ENCODE measurements at regions not wholly inside any gene's neighbourhood (a gene's known extent, or its start where the extent isn't known, plus 50 kb on each side); places are given as distances from the start of the nearest gene placed in this dataset.
"Not testable (repeated sequence)": the region's sequence is repeated elsewhere in the genome, so short reads cannot be mapped to it uniquely, and the experiment has no call there.

- Mint-ChIP-seq H3K36me3 (peaks cover 0 to 4% (median 0%) of the 10 kb centered on the region in 3 donors), H3K27ac (peak overlapping the region in 1 of 10 donors; percentile 27)
Observed at GRCh38 chr1:172779491-172779890, 120.6 kb downstream of the FASLG start.

GRCh38 chr1:172781513-172782140 is 122.7 kb downstream of the FASLG start:
- Mint-ChIP-seq H3K36me3 (peaks cover 0 to 4% (median 0%) of the 10 kb centered on the region in 3 donors), H3K9me3 (peaks cover 0 to 11% (median 2%) of the 10 kb centered on the region in 9 donors), H3K27me3 (no peaks in the 10 kb centered on the region), H3K4me3 (no peak overlapping the region), H3K27ac (peak overlapping the region in 1 of 10 donors; percentile 14), H3K4me1 (peaks cover 0 to 30% (median 11%) of the 10 kb centered on the region in 4 donors)
- POLR2A ChIA-PET, result no interaction called here
- ATAC-seq, result no peak
- DNase-seq, result no peak

More at GRCh38 chr1:172779491-172779890, 120.6 kb downstream of the FASLG start:
- H3K4me3 Mint-ChIP-seq, result peak overlapping the region in 3 of 10 donors; percentile 28 to 49 (median 36)
- peaks cover 0 to 11% (median 2%) of the 10 kb centered on the region in 9 donors for H3K9me3 Mint-ChIP-seq
- POLR2A ChIA-PET, result no interaction called here
- peaks cover 0 to 30% (median 11%) of the 10 kb centered on the region in 4 donors for H3K4me1 Mint-ChIP-seq
- ATAC-seq, result no peak
- H3K27me3 Mint-ChIP-seq, result no peaks in the 10 kb centered on the region
- DNase-seq, result no peak

GRCh38 chr1:172789840-172790239 is 130.9 kb downstream of the FASLG start:
- Mint-ChIP-seq H3K4me3 (no peak overlapping the region), H3K36me3 (peaks cover 0 to 2% (median 0%) of the 10 kb centered on the region in 3 donors), H3K27ac (peak overlapping the region in 1 of 10 donors; percentile 18), H3K4me1 (peaks cover 0 to 2% (median 0%) of the 10 kb centered on the region in 4 donors), H3K9me3 (peaks cover 0 to 2% (median 0%) of the 10 kb centered on the region in 9 donors), H3K27me3 (no peaks in the 10 kb centered on the region)
- DNase-seq (no peak), ATAC-seq (no peak)
- POLR2A ChIA-PET, result no interaction called here

- Mint-ChIP-seq H3K27me3 (no peaks in the 10 kb centered on the region), H3K27ac (peak overlapping the region in 1 of 10 donors; percentile 8), H3K4me3 (no peak overlapping the region), H3K4me1 (peaks cover 0 to 2% (median 0%) of the 10 kb centered on the region in 4 donors), H3K36me3 (peaks cover 0 to 2% (median 0%) of the 10 kb centered on the region in 3 donors), H3K9me3 (peaks cover 0 to 2% (median 0%) of the 10 kb centered on the region in 9 donors)
- DNase-seq (no peak), ATAC-seq (no peak)
- POLR2A ChIA-PET, result no interaction called here
Observed at GRCh38 chr1:172790245-172790644, 131.3 kb downstream of the FASLG start.

GRCh38 chr1:172793823-172794222 is 134.9 kb downstream of the FASLG start:
- POLR2A ChIA-PET, result interaction anchor here (0.6 kb wide), 1 partner anchor 11 kb away, joined by 3 read pairs; no protein-coding TSS in a partner anchor
- Mint-ChIP-seq H3K36me3 (no peaks in the 10 kb centered on the region), H3K4me1 (peaks cover 0 to 2% (median 0%) of the 10 kb centered on the region in 4 donors), H3K27me3 (no peaks in the 10 kb centered on the region), H3K4me3 (no peak overlapping the region), H3K9me3 (peaks cover 0 to 2% (median 0%) of the 10 kb centered on the region in 9 donors), H3K27ac (no peak overlapping the region)
- no peak for DNase-seq
- no peak for ATAC-seq

GRCh38 chr1:172795741-172796140 is 136.8 kb downstream of the FASLG start:
- Mint-ChIP-seq H3K27me3 (no peaks in the 10 kb centered on the region), H3K9me3 (peaks cover 0 to 2% (median 0%) of the 10 kb centered on the region in 9 donors), H3K4me3 (no peak overlapping the region), H3K36me3 (peaks cover 0 to 4% (median 0%) of the 10 kb centered on the region in 3 donors), H3K4me1 (peaks cover 0 to under 1% (median 0%) of the 10 kb centered on the region in 4 donors), H3K27ac (no peak overlapping the region)
- POLR2A ChIA-PET, result no interaction called here
- DNase-seq (no peak), ATAC-seq (no peak)

- H3K4me3 Mint-ChIP-seq, H3K27ac Mint-ChIP-seq, H3K27me3 Mint-ChIP-seq, POLR2A ChIA-PET, ATAC-seq, H3K4me1 Mint-ChIP-seq, DNase-seq: not testable (repeated sequence)
- H3K9me3 Mint-ChIP-seq, result peaks cover 0 to 20% (median 14%) of the 10 kb centered on the region in 9 donors
- peaks cover 0 to 17% (median 14%) of the 10 kb centered on the region in 3 donors for H3K36me3 Mint-ChIP-seq
Observed at GRCh38 chr1:172799804-172800203, 140.9 kb downstream of the FASLG start.

- no peak overlapping the region for H3K4me3 Mint-ChIP-seq
- DNase-seq, result no peak
- ATAC-seq, result no peak
- H3K9me3 Mint-ChIP-seq, result peaks cover 0 to 31% (median 14%) of the 10 kb centered on the region in 9 donors
- peaks cover 0 to 17% (median 14%) of the 10 kb centered on the region in 3 donors for H3K36me3 Mint-ChIP-seq
- H3K4me1 Mint-ChIP-seq, result peaks cover 0 to 7% (median 5%) of the 10 kb centered on the region in 4 donors
- H3K27me3 Mint-ChIP-seq, result no peaks in the 10 kb centered on the region
- POLR2A ChIA-PET, result no interaction called here
- H3K27ac Mint-ChIP-seq, result peak overlapping the region in 3 of 10 donors; percentile 29 to 64 (median 46)
Observed at GRCh38 chr1:172801771-172802322, 142.9 kb downstream of the FASLG start.

- H3K27me3 Mint-ChIP-seq, result no peaks in the 10 kb centered on the region
- H3K27ac Mint-ChIP-seq, result no peak overlapping the region
Observed at GRCh38 chr1:172809750-172810149, 150.8 kb downstream of the FASLG start.

GRCh38 chr1:172810480-172811175 is 151.7 kb downstream of the FASLG start:
- no peak overlapping the region for H3K4me3 Mint-ChIP-seq
- POLR2A ChIA-PET, result no interaction called here
- H3K27ac Mint-ChIP-seq, result no peak overlapping the region
- H3K9me3 Mint-ChIP-seq, result peaks cover 0 to 30% (median 11%) of the 10 kb centered on the region in 9 donors
- no peak for ATAC-seq
- H3K36me3 Mint-ChIP-seq, result peaks cover 0 to 12% (median 4%) of the 10 kb centered on the region in 3 donors
- H3K4me1 Mint-ChIP-seq, result peaks cover 0 to 1% (median 0%) of the 10 kb centered on the region in 4 donors
- DNase-seq, result no peak
- no peaks in the 10 kb centered on the region for H3K27me3 Mint-ChIP-seq

More at GRCh38 chr1:172809750-172810149, 150.8 kb downstream of the FASLG start:
- no peak for ATAC-seq
- DNase-seq, result no peak
- H3K9me3 Mint-ChIP-seq, result peaks cover 0 to 24% (median 7%) of the 10 kb centered on the region in 9 donors
- no peak overlapping the region for H3K4me3 Mint-ChIP-seq
- POLR2A ChIA-PET, result no interaction called here
- H3K36me3 Mint-ChIP-seq, result peaks cover 0 to 5% (median 4%) of the 10 kb centered on the region in 3 donors
- peaks cover 0 to 1% (median 0%) of the 10 kb centered on the region in 4 donors for H3K4me1 Mint-ChIP-seq

- peaks cover 0 to 14% (median 4%) of the 10 kb centered on the region in 3 donors for H3K36me3 Mint-ChIP-seq
- ATAC-seq, result no peak
- no peak overlapping the region for H3K4me3 Mint-ChIP-seq
- POLR2A ChIA-PET, result no interaction called here
- H3K9me3 Mint-ChIP-seq, result peaks cover 0 to 21% (median 11%) of the 10 kb centered on the region in 9 donors
- H3K27me3 Mint-ChIP-seq, result no peaks in the 10 kb centered on the region
- no peak overlapping the region for H3K27ac Mint-ChIP-seq
- no peak for DNase-seq
- peaks cover 3 to 6% (median 4%) of the 10 kb centered on the region in 4 donors for H3K4me1 Mint-ChIP-seq
Observed at GRCh38 chr1:172811694-172812093, 152.8 kb downstream of the FASLG start.

GRCh38 chr1:172812118-172812517 is 153.2 kb downstream of the FASLG start:
- Mint-ChIP-seq H3K4me1 (peaks cover 6 to 9% (median 8%) of the 10 kb centered on the region in 4 donors), H3K36me3 (peaks cover 0 to 14% (median 4%) of the 10 kb centered on the region in 3 donors), H3K27ac (no peak overlapping the region), H3K27me3 (no peaks in the 10 kb centered on the region), H3K9me3 (peaks cover 0 to 20% (median 11%) of the 10 kb centered on the region in 9 donors), H3K4me3 (no peak overlapping the region)
- POLR2A ChIA-PET, result no interaction called here
- no peak for ATAC-seq
- DNase-seq, result no peak
